ENCODE measurements at regions not wholly inside any gene's neighbourhood (a gene's known extent, or its start where the extent isn't known, plus 50 kb on each side); places are given as distances from the start of the nearest gene placed in this dataset.

DNA sequence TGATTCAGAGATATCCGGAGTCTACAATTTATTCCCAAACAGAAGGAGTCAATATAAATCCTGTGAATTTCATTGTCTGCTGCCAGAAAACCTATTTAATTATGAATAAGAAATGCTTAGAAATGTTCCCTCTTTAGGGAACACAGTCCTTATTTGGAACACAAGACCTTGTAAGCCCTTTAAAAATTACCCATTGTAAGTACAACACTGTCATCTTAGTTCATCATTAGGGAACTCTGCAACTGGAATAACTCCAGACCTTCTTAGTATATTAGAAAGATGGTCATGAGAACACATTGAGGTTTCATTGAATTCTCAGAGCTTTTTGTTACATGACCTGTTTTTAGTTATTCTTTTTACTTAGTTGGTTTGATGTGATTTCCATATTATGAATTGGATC lies 548.5 kb upstream of the KLF12 start:
- no peak for DNase-seq (ENCODE audit: low read depth)
- no peak for TF ChIP-seq POLR2A (IDR thresholded peaks at IDR 0.05; ENCODE audit: extremely low read depth, insufficient read length)
- no peak for TF ChIP-seq MYC (IDR thresholded peaks at IDR 0.05; ENCODE audit: low read depth, low read length)
- TF ChIP-seq MAX (IDR thresholded peaks at IDR 0.05; ENCODE audit: low read depth, low read length) = no peak
- TF ChIP-seq, protein P1, sequence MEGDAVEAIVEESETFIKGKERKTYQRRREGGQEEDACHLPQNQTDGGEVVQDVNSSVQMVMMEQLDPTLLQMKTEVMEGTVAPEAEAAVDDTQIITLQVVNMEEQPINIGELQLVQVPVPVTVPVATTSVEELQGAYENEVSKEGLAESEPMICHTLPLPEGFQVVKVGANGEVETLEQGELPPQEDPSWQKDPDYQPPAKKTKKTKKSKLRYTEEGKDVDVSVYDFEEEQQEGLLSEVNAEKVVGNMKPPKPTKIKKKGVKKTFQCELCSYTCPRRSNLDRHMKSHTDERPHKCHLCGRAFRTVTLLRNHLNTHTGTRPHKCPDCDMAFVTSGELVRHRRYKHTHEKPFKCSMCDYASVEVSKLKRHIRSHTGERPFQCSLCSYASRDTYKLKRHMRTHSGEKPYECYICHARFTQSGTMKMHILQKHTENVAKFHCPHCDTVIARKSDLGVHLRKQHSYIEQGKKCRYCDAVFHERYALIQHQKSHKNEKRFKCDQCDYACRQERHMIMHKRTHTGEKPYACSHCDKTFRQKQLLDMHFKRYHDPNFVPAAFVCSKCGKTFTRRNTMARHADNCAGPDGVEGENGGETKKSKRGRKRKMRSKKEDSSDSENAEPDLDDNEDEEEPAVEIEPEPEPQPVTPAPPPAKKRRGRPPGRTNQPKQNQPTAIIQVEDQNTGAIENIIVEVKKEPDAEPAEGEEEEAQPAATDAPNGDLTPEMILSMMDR (IDR thresholded peaks at IDR 0.05; ENCODE audit: low read depth, low read length) = no peak
- no peak overlapping the region for H3K4me3 ChIP-seq (ENCODE audit: low read depth, low read length)

DNA sequence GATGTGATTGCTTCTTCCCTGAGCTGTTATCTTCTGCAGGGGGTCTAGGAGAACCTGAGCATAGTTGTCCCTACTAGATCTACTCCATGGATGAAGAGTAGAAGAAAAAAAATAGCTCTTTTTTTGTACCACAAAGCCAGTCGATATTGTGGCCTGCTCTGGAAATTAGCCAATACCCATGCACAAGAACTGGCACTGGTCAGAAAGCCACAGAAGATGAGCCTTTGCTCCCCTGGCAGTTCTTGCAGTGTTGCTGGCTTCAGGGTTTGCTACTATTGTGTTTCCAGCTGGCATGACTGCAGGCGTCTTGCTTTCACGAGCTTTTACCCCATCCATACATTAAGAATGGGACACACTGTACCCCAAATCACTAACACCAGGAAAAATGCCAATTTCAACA lies 547.7 kb upstream of the KLF12 start:
- no peak overlapping the region for H3K4me3 ChIP-seq (ENCODE audit: low read depth, low read length)
- DNase-seq (ENCODE audit: low read depth) = no peak
- TF ChIP-seq POLR2A (IDR thresholded peaks at IDR 0.05; ENCODE audit: extremely low read depth, insufficient read length) (no peak), MAX (IDR thresholded peaks at IDR 0.05; ENCODE audit: low read depth, low read length) (no peak), MYC (IDR thresholded peaks at IDR 0.05; ENCODE audit: low read depth, low read length) (no peak)
- TF ChIP-seq, protein P1 (IDR thresholded peaks at IDR 0.05; ENCODE audit: low read depth, low read length) = no peak

GRCh38 chr13:74678308-74678965 lies 544.2 kb upstream of the KLF12 start:
- TF ChIP-seq POLR2A (IDR thresholded peaks at IDR 0.05; ENCODE audit: extremely low read depth, insufficient read length) = no peak
- TF ChIP-seq, protein P1 (IDR thresholded peaks at IDR 0.05; ENCODE audit: low read depth, low read length) = no peak
- no peak for TF ChIP-seq MYC (IDR thresholded peaks at IDR 0.05; ENCODE audit: low read depth, low read length)
- TF ChIP-seq MAX (IDR thresholded peaks at IDR 0.05; ENCODE audit: low read depth, low read length) = no peak
- DNase-seq (ENCODE audit: low read depth) = no peak
- no peak overlapping the region for H3K4me3 ChIP-seq (ENCODE audit: low read depth, low read length)

- no peak for TF ChIP-seq MAX (IDR thresholded peaks at IDR 0.05; ENCODE audit: low read depth, low read length)
- TF ChIP-seq, protein P1 (IDR thresholded peaks at IDR 0.05; ENCODE audit: low read depth, low read length) = no peak
- no peak for TF ChIP-seq POLR2A (IDR thresholded peaks at IDR 0.05; ENCODE audit: extremely low read depth, insufficient read length)
- no peak for TF ChIP-seq MYC (IDR thresholded peaks at IDR 0.05; ENCODE audit: low read depth, low read length)
- H3K4me3 ChIP-seq (ENCODE audit: low read depth, low read length) = no peak overlapping the region
- no peak for DNase-seq (ENCODE audit: low read depth)
Observed at GRCh38 chr13:74675972-74676371, 541.8 kb upstream of the KLF12 start.

DNA sequence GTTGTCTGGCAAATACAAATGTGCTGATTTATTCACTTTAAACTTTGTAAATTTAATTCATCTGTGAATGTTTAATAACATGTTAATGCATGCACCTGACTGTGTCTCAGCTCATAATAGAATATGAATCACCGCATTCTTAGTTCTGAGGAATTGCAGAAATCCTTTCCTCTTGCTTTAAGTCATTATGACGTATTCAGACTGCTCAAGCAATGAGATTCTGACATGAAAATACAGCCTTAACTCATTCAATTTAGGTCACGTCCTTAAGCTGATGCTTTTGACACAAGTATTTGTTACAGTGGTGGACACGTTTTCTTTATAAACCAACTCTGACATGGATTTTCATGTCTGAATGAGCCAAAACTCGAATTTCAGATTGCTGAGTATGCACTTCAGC lies 541.0 kb upstream of the KLF12 start:
- no peak for DNase-seq (ENCODE audit: low read depth)
- TF ChIP-seq MYC (IDR thresholded peaks at IDR 0.05; ENCODE audit: low read depth, low read length) (no peak), POLR2A (IDR thresholded peaks at IDR 0.05; ENCODE audit: extremely low read depth, insufficient read length) (no peak), MAX (IDR thresholded peaks at IDR 0.05; ENCODE audit: low read depth, low read length) (no peak)
- TF ChIP-seq, protein P1 (IDR thresholded peaks at IDR 0.05; ENCODE audit: low read depth, low read length) = no peak
- no peak overlapping the region for H3K4me3 ChIP-seq (ENCODE audit: low read depth, low read length)

Measured in NB4 (cell line).